Right atrium auricular region (tissue), 2 donors: ENCODE measurements at regions not wholly inside any gene's neighbourhood (a gene's known extent, or its start where the extent isn't known, plus 50 kb on each side); places are given as distances from the start of the nearest gene placed in this dataset.

ENCODE experiments used
- DNase-seq: peaks from one replicate; pipeline ENCODE4 v3.0.0-alpha.2; 2019; ENCODE audit warnings: low spot score
- H3K27ac ChIP-seq, 2 donors: fragments of 200-600 bp; sonication (generic); 1 replicate in 1 of 2; 2 replicates in 1 of 2; pipeline ENCODE4 v1.5.1; 2016 to 2019
- H3K27me3 ChIP-seq, 2 donors: fragments of 200-600 bp; sonication (generic); one replicate each; pipeline versions ENCODE4 v1.5.1 to v1.6.0; 2017 to 2019
- H3K36me3 ChIP-seq: fragments of 200-600 bp; sonication (generic); one replicate; pipeline ENCODE4 v1.5.1; 2016
- H3K4me1 ChIP-seq, 2 donors: fragments of 200-600 bp; sonication (generic); one replicate each; pipeline versions ENCODE4 v1.5.1 to v1.6.0; 2017 to 2019
- H3K4me3 ChIP-seq, 2 donors: fragments of 200-600 bp; sonication (generic); 1 replicate in 1 of 2; 2 replicates in 1 of 2; pipeline ENCODE4 v1.5.1; 2017 to 2019; ENCODE audit warnings: mild to moderate bottlenecking in 1 of 2, moderate library complexity in 1 of 2
- H3K9me3 ChIP-seq, 2 donors: fragments of 200-600 bp; sonication (generic); one replicate each; pipeline ENCODE4 v1.5.1; 2019
- TF ChIP-seq, protein P1 (sequence below), 2 donors: fragments of 200-600 bp; sonication (generic); IDR thresholded peaks; one replicate each; pipeline ENCODE4 v1.5.1; 2019; ENCODE audit warnings: antibody characterized with exemption in 2 of 2

GRCh38 chr2:215702116-215702902, 266.4 kb upstream of the FN1 start:
- no peak overlapping the region for H3K4me3 ChIP-seq
- H3K27ac ChIP-seq, result no peak overlapping the region
- H3K36me3 ChIP-seq, result no peaks in the 10 kb centered on the region
- TF ChIP-seq, protein P1, sequence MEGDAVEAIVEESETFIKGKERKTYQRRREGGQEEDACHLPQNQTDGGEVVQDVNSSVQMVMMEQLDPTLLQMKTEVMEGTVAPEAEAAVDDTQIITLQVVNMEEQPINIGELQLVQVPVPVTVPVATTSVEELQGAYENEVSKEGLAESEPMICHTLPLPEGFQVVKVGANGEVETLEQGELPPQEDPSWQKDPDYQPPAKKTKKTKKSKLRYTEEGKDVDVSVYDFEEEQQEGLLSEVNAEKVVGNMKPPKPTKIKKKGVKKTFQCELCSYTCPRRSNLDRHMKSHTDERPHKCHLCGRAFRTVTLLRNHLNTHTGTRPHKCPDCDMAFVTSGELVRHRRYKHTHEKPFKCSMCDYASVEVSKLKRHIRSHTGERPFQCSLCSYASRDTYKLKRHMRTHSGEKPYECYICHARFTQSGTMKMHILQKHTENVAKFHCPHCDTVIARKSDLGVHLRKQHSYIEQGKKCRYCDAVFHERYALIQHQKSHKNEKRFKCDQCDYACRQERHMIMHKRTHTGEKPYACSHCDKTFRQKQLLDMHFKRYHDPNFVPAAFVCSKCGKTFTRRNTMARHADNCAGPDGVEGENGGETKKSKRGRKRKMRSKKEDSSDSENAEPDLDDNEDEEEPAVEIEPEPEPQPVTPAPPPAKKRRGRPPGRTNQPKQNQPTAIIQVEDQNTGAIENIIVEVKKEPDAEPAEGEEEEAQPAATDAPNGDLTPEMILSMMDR (IDR thresholded peaks at IDR 0.05), result no peak
- H3K4me1 ChIP-seq, result peaks cover 0 to 10% of the 10 kb centered on the region in 2 donors
- H3K27me3 ChIP-seq, result no peaks in the 10 kb centered on the region
- DNase-seq, result no peak
- H3K9me3 ChIP-seq, result peaks cover 0 to 7% of the 10 kb centered on the region in 2 donors

DNA sequence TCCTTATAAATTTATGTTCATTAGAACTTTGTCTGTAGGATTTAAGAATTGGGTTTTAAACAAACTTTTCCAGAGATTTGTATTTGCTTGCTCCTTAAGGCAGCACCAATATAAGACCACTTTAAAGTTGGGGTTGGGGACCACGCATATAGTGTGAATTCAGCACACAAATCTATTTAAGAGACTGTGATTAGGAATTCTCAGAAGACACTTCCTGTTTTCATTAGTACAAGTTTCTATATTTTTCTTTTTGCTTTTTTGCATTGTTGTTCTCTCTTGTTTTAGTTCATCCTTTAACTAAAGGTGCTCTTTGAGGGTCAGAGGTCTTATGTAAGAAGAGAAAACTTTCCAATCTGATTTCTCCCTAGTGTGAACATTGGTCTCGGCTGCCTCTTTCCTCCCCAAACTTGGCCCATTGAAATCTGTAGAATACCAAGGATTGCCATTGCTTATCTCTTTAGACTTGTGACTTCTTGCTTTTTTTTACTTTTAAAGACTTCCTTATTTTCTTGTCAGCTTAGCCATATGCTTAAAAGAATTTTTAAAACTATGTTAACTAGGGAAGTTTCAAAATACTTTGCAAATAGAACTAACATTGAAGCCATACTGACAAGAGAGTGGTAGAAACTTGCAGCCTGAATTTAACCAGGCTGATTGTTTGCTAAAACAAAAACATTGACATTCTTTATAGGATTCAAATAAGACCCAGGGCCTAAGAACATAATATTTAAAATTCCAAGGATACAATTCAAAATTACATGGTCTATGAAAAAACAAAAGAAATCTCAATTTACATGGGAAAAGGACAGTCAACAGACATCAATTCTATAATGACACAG, 264.1 kb upstream of the FN1 start:
- H3K27ac ChIP-seq, result no peak overlapping the region
- TF ChIP-seq, protein P1 (IDR thresholded peaks at IDR 0.05), result no peak

GRCh38 chr2:215699018-215699417, 263.1 kb upstream of the FN1 start:
- DNase-seq, result no peak
- Histone ChIP-seq H3K9me3 (peaks cover 0 to 7% of the 10 kb centered on the region in 2 donors), H3K4me1 (no peaks in the 10 kb centered on the region), H3K27me3 (no peaks in the 10 kb centered on the region), H3K36me3 (no peaks in the 10 kb centered on the region), H3K27ac (no peak overlapping the region), H3K4me3 (no peak overlapping the region)
- TF ChIP-seq, protein P1 (IDR thresholded peaks at IDR 0.05), result no peak

More for the DNA sequence above, 264.1 kb upstream of the FN1 start:
- H3K4me1 ChIP-seq, result no peaks in the 10 kb centered on the region
- no peak overlapping the region for H3K4me3 ChIP-seq
- no peaks in the 10 kb centered on the region for H3K36me3 ChIP-seq
- no peak for DNase-seq
- H3K9me3 ChIP-seq, result peaks cover 0 to 7% of the 10 kb centered on the region in 2 donors
- H3K27me3 ChIP-seq, result no peaks in the 10 kb centered on the region

DNA sequence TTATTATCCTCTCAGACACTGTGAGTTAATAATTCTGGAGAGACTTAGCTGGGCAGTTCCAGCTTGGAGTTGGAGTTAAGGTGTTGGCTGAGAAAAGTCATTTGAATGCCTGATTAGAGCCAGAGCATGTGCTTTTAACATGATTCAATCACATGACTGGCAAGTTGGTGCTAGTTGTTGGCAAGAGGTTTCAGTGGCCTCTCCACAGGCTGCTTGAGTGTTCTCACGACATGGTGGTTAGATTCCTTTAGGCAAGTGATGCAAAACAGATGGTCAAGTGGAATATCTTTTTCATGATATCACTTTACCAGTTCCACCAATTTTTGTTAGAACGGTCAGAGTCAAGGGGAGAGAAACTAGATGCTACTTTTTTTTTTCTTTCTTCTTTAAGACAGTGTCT, 262.7 kb upstream of the FN1 start:
- H3K27me3 ChIP-seq, result no peaks in the 10 kb centered on the region
- TF ChIP-seq, protein P1 (IDR thresholded peaks at IDR 0.05), result no peak
- DNase-seq, result no peak
- H3K27ac ChIP-seq, result no peak overlapping the region
- H3K4me3 ChIP-seq, result no peak overlapping the region
- no peaks in the 10 kb centered on the region for H3K36me3 ChIP-seq
- H3K4me1 ChIP-seq, result no peaks in the 10 kb centered on the region
- H3K9me3 ChIP-seq, result peaks cover 0 to 7% of the 10 kb centered on the region in 2 donors

DNA sequence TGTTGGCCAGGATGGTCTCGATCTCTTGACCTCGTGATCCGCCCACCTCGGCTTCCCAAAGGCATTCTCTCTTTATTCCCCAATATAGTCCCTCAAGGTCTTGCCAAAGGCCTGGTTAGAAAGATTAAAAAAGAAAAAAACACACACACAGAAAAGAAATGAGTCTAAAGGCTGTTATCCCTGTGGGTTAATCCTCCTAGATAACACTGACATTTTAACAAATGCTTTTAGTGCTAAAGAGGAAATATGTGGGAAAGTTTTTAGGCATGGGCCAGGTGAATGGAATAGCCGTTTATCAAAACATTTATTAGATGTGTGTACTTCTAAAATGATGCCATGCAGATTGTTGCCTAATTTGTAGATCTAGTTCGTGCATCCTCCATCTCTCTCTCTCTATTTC, 261.6 kb upstream of the FN1 start:
- H3K4me1 ChIP-seq, result peaks cover 0 to 5% of the 10 kb centered on the region in 2 donors
- H3K27ac ChIP-seq, result no peak overlapping the region
- H3K9me3 ChIP-seq, result peaks cover 0 to 7% of the 10 kb centered on the region in 2 donors
- no peaks in the 10 kb centered on the region for H3K36me3 ChIP-seq
- TF ChIP-seq, protein P1 (IDR thresholded peaks at IDR 0.05), result no peak
- no peak overlapping the region for H3K4me3 ChIP-seq
- no peak for DNase-seq
- H3K27me3 ChIP-seq, result no peaks in the 10 kb centered on the region
